ENCODE measurements at regions not wholly inside any gene's neighbourhood (a gene's known extent, or its start where the extent isn't known, plus 50 kb on each side); places are given as distances from the start of the nearest gene placed in this dataset.

GRCh38 chr3:70561796-70562195 lies 249.4 kb upstream of the MDFIC2 start:
- Histone ChIP-seq H3K36me3 (no peaks in the 10 kb centered on the region), H3K4me1 (no peaks in the 10 kb centered on the region), H3K9me3 (no peaks in the 10 kb centered on the region), H3K27me3 (no peaks in the 10 kb centered on the region), H3K4me3 (no peak overlapping the region), H3K27ac (no peak overlapping the region)
- intact Hi-C loops (cut with DNase I), result no loop called here
- 87 to 91% methylated on average over 3 of the region's 3 CpGs for WGBS, 2 donors
- DNase-seq, result no peak
- TF ChIP-seq EP300 (IDR thresholded peaks at IDR 0.05) (no peak), CTCF (IDR thresholded peaks at IDR 0.05) (no peak), POLR2A (IDR thresholded peaks at IDR 0.05) (no peak), POLR2AphosphoS5 (IDR thresholded peaks at IDR 0.05) (no peak)

- WGBS, 2 donors, result 42 to 55% methylated on average over 2 of the region's 2 CpGs
- no peak for TF ChIP-seq EP300 (IDR thresholded peaks at IDR 0.05)
- TF ChIP-seq CTCF (IDR thresholded peaks at IDR 0.05), result no peak
- TF ChIP-seq POLR2AphosphoS5 (IDR thresholded peaks at IDR 0.05), result no peak
- no peak for TF ChIP-seq POLR2A (IDR thresholded peaks at IDR 0.05)
- H3K4me3 ChIP-seq, result no peak overlapping the region
- no peaks in the 10 kb centered on the region for H3K27me3 ChIP-seq
- no peaks in the 10 kb centered on the region for H3K36me3 ChIP-seq
- intact Hi-C loops (cut with DNase I), result no loop called here
- H3K27ac ChIP-seq, result no peak overlapping the region
- H3K4me1 ChIP-seq, result no peaks in the 10 kb centered on the region
- DNase-seq, result no peak
- H3K9me3 ChIP-seq, result no peaks in the 10 kb centered on the region
Measured at GRCh38 chr3:70558956-70559355, 246.5 kb upstream of the MDFIC2 start.

- Histone ChIP-seq H3K4me1 (no peaks in the 10 kb centered on the region), H3K27me3 (no peaks in the 10 kb centered on the region), H3K36me3 (no peaks in the 10 kb centered on the region), H3K4me3 (no peak overlapping the region), H3K9me3 (no peaks in the 10 kb centered on the region), H3K27ac (no peak overlapping the region)
- 69 to 73% methylated on average over 2 of the region's 2 CpGs for WGBS, 2 donors
- TF ChIP-seq EP300 (IDR thresholded peaks at IDR 0.05) (no peak), POLR2A (IDR thresholded peaks at IDR 0.05) (no peak), CTCF (IDR thresholded peaks at IDR 0.05) (no peak), POLR2AphosphoS5 (IDR thresholded peaks at IDR 0.05) (no peak)
- DNase-seq, result no peak
- intact Hi-C loops (cut with DNase I), result no loop called here
Measured at GRCh38 chr3:70557976-70558375, 245.5 kb upstream of the MDFIC2 start.

GRCh38 chr3:70556056-70556455 lies 243.6 kb upstream of the MDFIC2 start:
- intact Hi-C loops (cut with DNase I), result no loop called here
- H3K27me3 ChIP-seq, result no peaks in the 10 kb centered on the region
- H3K4me1 ChIP-seq, result no peaks in the 10 kb centered on the region
- no peaks in the 10 kb centered on the region for H3K9me3 ChIP-seq
- DNase-seq, result no peak
- TF ChIP-seq POLR2A (IDR thresholded peaks at IDR 0.05) (no peak), POLR2AphosphoS5 (IDR thresholded peaks at IDR 0.05) (no peak), EP300 (IDR thresholded peaks at IDR 0.05) (no peak), CTCF (IDR thresholded peaks at IDR 0.05) (no peak)
- no peak overlapping the region for H3K4me3 ChIP-seq
- H3K27ac ChIP-seq, result no peak overlapping the region
- H3K36me3 ChIP-seq, result no peaks in the 10 kb centered on the region
- WGBS, 2 donors, result 86 to 90% methylated on average over 3 of the region's 3 CpGs

- 71 to 75% methylated on average over 1 of the region's 1 CpG for WGBS, 2 donors
- no peaks in the 10 kb centered on the region for H3K9me3 ChIP-seq
- no peak for TF ChIP-seq EP300 (IDR thresholded peaks at IDR 0.05)
- no peak for TF ChIP-seq POLR2A (IDR thresholded peaks at IDR 0.05)
- no peak for TF ChIP-seq CTCF (IDR thresholded peaks at IDR 0.05)
- TF ChIP-seq POLR2AphosphoS5 (IDR thresholded peaks at IDR 0.05), result no peak
- H3K27me3 ChIP-seq, result no peaks in the 10 kb centered on the region
- no peak for DNase-seq
- intact Hi-C loops (cut with DNase I), result no loop called here
- H3K27ac ChIP-seq, result no peak overlapping the region
- no peaks in the 10 kb centered on the region for H3K4me1 ChIP-seq
- no peaks in the 10 kb centered on the region for H3K36me3 ChIP-seq
- H3K4me3 ChIP-seq, result no peak overlapping the region
Measured at GRCh38 chr3:70554170-70554569, 241.7 kb upstream of the MDFIC2 start.

Measured in sigmoid colon (tissue), 6 donors.